Amniotic epithelial cell (primary cell): ENCODE measurements at regions not wholly inside any gene's neighbourhood (a gene's known extent, or its start where the extent isn't known, plus 50 kb on each side); places are given as distances from the start of the nearest gene placed in this dataset.
"Not testable (repeated sequence)": the region's sequence is repeated elsewhere in the genome, so short reads cannot be mapped to it uniquely, and the experiment has no call there.

Experiments
- DNase-seq: peaks from one replicate; pipeline ENCODE4 v3.0.0-alpha.2; 2010; ENCODE audit warnings: low read depth

GRCh38 chr12:80045594-80045993 lies 53.7 kb upstream of the OTOGL start:
- DNase-seq = peak; percentile 74

- DNase-seq = peak; percentile 85
These were observed 54.7 kb upstream of the OTOGL start for GRCh38 chr12:80044694-80045046.

- peak; percentile 74 for DNase-seq
These were observed 57.6 kb upstream of the OTOGL start for GRCh38 chr12:80041692-80042091.

GRCh38 chr12:80041071-80041470 lies 58.3 kb upstream of the OTOGL start:
- DNase-seq = no peak

- DNase-seq = peak; percentile 72
These were observed 59.1 kb upstream of the OTOGL start for GRCh38 chr12:80040075-80040738.

- DNase-seq = no peak
These were observed 61.2 kb upstream of the OTOGL start for GRCh38 chr12:80038062-80038560.

- peak; percentile 91 for DNase-seq
These were observed 65.9 kb upstream of the OTOGL start for GRCh38 chr12:80033448-80033847.

GRCh38 chr12:80032946-80033345 lies 66.4 kb upstream of the OTOGL start:
- DNase-seq = no peak

GRCh38 chr12:80031229-80031628 lies 68.1 kb upstream of the OTOGL start:
- no peak for DNase-seq

- no peak for DNase-seq
These were observed 73.7 kb upstream of the OTOGL start for GRCh38 chr12:80025638-80026037.

GRCh38 chr12:80019691-80020090 lies 79.6 kb upstream of the OTOGL start:
- DNase-seq = no peak

- DNase-seq = no peak
These were observed 81.2 kb upstream of the OTOGL start for GRCh38 chr12:80018119-80018518.

GRCh38 chr12:80017261-80017870 lies 82.0 kb upstream of the OTOGL start:
- DNase-seq = no peak

- DNase-seq = no peak
These were observed 81.8 kb upstream of the PPP1R12A start for GRCh38 chr12:80016684-80017083.

GRCh38 chr12:80015660-80016059 lies 80.8 kb upstream of the PPP1R12A start:
- no peak for DNase-seq

GRCh38 chr12:80003744-80004143 lies 68.8 kb upstream of the PPP1R12A start:
- not testable (repeated sequence) for DNase-seq

- no peak for DNase-seq
These were observed 66.7 kb upstream of the PPP1R12A start for GRCh38 chr12:80001562-80001961.

- no peak for DNase-seq
These were observed 65.9 kb upstream of the PPP1R12A start for GRCh38 chr12:80000831-80001230.

GRCh38 chr12:79998554-79998953 lies 63.7 kb upstream of the PPP1R12A start:
- DNase-seq = no peak

GRCh38 chr12:79997096-79997791 lies 62.3 kb upstream of the PPP1R12A start:
- no peak for DNase-seq

GRCh38 chr12:79995385-79996084 lies 60.6 kb upstream of the PPP1R12A start:
- not testable (repeated sequence) for DNase-seq

GRCh38 chr12:79993106-79993862 lies 58.4 kb upstream of the PPP1R12A start:
- no peak for DNase-seq
